Lower leg skin (tissue), 3 donors: ENCODE measurements at regions not wholly inside any gene's neighbourhood (a gene's known extent, or its start where the extent isn't known, plus 50 kb on each side); places are given as distances from the start of the nearest gene placed in this dataset.

Source experiments
- CTCF ChIP-seq, 3 donors: fragments of 450-650 bp; IDR thresholded peaks; one replicate each; pipeline ENCODE4 v1.5.1; 2016; ENCODE audit warnings: antibody characterized with exemption in 3 of 3, mild to moderate bottlenecking in 3 of 3, moderate library complexity in 2 of 3
- POLR2A ChIP-seq, 2 donors: fragments of 450-650 bp; IDR thresholded peaks; one replicate each; pipeline ENCODE4 v1.6.1; 2016 to 2017; ENCODE audit warnings: antibody characterized with exemption in 2 of 2, mild to moderate bottlenecking in 1 of 2, moderate library complexity in 1 of 2

GRCh38 chr2:22826703-22827102, 558.3 kb upstream of the KLHL29 start:
- TF ChIP-seq POLR2A (IDR thresholded peaks at IDR 0.05) (no peak), CTCF (IDR thresholded peaks at IDR 0.05) (no peak)
